Endothelial cell of umbilical vein (primary cell): ENCODE measurements at regions not wholly inside any gene's neighbourhood (a gene's known extent, or its start where the extent isn't known, plus 50 kb on each side); places are given as distances from the start of the nearest gene placed in this dataset.

Experiments
- BruUV-seq: library from RNA; stranded (reverse); fragments of 400-500 nt; replicated peaks from 2 replicates; lab custom pipeline; 2021; lab: Mats Ljungman, UMichigan
- CTCF ChIA-PET: fragments of 300-600, 350-600 bp; sonication (Branson Sonifier 250); formaldehyde crosslinking; loops from one replicate; lab custom pipeline; 2021; ENCODE audit warnings: antibody characterized with exemption, inconsistent platforms; lab: Charles Lee
- POLR2A ChIA-PET: fragments of 300-600, 350-600 bp; sonication (Branson Sonifier 250); formaldehyde crosslinking; loops from one replicate; lab custom pipeline; 2021; ENCODE audit warnings: antibody characterized with exemption, inconsistent platforms; lab: Charles Lee
- DNase-seq: peaks from one replicate; pipeline ENCODE4 v3.0.0-alpha.2; 2011; ENCODE audit warnings: low read depth, low spot score
- FAIRE-seq: peaks from 2 replicates; lab custom pipeline; 2011; peaks lifted over from hg19 to GRCh38; lab: Jason Lieb, UNC
- H2AFZ ChIP-seq: 2 replicates; pipeline ENCODE4 v1.6.0; 2012; ENCODE audit warnings: low read depth, low read length, control low read depth, inconsistent platforms
- H3K27ac ChIP-seq: 2 replicates; pipeline ENCODE4 v1.5.1; 2011; ENCODE audit warnings: low read depth, mild to moderate bottlenecking, control low read depth, low read length, moderate library complexity; ENCODE audit not compliant: insufficient read depth
- H3K27me3 ChIP-seq, 2 experiments: 2 replicates each; pipeline versions ENCODE4 v1.6.0 to v1.6.1; 2011; ENCODE audit warnings: low read length in 2 of 2, mixed read lengths in 1 of 2; ENCODE audit not compliant: control insufficient read depth in 2 of 2, insufficient read depth in 2 of 2
- H3K36me3 ChIP-seq, 2 experiments: 2 replicates in 1 of 2; 3 replicates in 1 of 2; pipeline ENCODE4 v1.5.1; 2011; ENCODE audit warnings: low read length in 2 of 2, mild to moderate bottlenecking in 1 of 2, moderate library complexity in 1 of 2; ENCODE audit not compliant: control insufficient read depth in 2 of 2, insufficient read depth in 2 of 2; ENCODE audit errors: extremely low read depth in 1 of 2
- H3K4me1 ChIP-seq: 3 replicates; pipeline ENCODE4 v1.5.1; 2011; ENCODE audit warnings: mild to moderate bottlenecking, low read length; ENCODE audit not compliant: control insufficient read depth, insufficient read depth; ENCODE audit errors: extremely low read depth
- H3K4me2 ChIP-seq: 2 replicates; pipeline ENCODE4 v1.6.1; 2011; ENCODE audit warnings: low read length, control low read depth, mixed read lengths; ENCODE audit not compliant: insufficient read depth
- H3K4me3 ChIP-seq, 3 experiments: fragments of 200-600 bp in 1 of 3; sonication (generic), shearing (Covaris generic) in 1 of 3; replicated peaks in 1 of 3; 2 replicates each; pipeline ENCODE4 v1.5.1; 2011 to 2016; ENCODE audit warnings: control low read depth in 3 of 3, low read length in 3 of 3, mild to moderate bottlenecking in 2 of 3, inconsistent platforms in 1 of 3, low read depth in 1 of 3, moderate library complexity in 1 of 3; ENCODE audit not compliant: insufficient read depth in 1 of 3
- H3K79me2 ChIP-seq: 2 replicates; pipeline ENCODE4 v1.6.0; 2012; ENCODE audit warnings: low read length, inconsistent platforms; ENCODE audit not compliant: control insufficient read depth, insufficient read depth
- H3K9ac ChIP-seq: replicated peaks from 2 replicates; pipeline ENCODE3; 2011; ENCODE audit warnings: low read length, control low read depth; ENCODE audit not compliant: insufficient read depth; ENCODE audit errors: extremely low read depth
- H3K9me1 ChIP-seq: replicated peaks from 3 replicates; pipeline ENCODE4 v1.6.0; 2011; ENCODE audit warnings: mild to moderate bottlenecking, low read length; ENCODE audit not compliant: control insufficient read depth, insufficient read depth; ENCODE audit errors: extremely low read depth
- H3K9me3 ChIP-seq: replicated peaks from 2 replicates; pipeline ENCODE4 v1.5.1; 2012; ENCODE audit warnings: low read length, inconsistent platforms; ENCODE audit not compliant: control insufficient read depth, insufficient read depth
- H4K20me1 ChIP-seq: replicated peaks from 2 replicates; pipeline ENCODE3; 2011; ENCODE audit warnings: mild to moderate bottlenecking, low read length; ENCODE audit not compliant: control insufficient read depth, insufficient read depth; ENCODE audit errors: extremely low read depth
- CTCF ChIP-seq, 2 donors: IDR thresholded peaks; 1 replicate in 1 of 2; 2 replicates in 1 of 2; pipeline ENCODE4 v1.5.1; 2011; ENCODE audit warnings: low read length in 2 of 2, mild to moderate bottlenecking in 2 of 2, moderate library complexity in 2 of 2, control low read depth in 1 of 2, inconsistent platforms in 1 of 2, low read depth in 1 of 2; ENCODE audit not compliant: insufficient read depth in 1 of 2; ENCODE audit errors: extremely low read depth in 1 of 2
- EZH2 ChIP-seq: IDR thresholded peaks from 2 replicates; pipeline ENCODE4 v1.6.1; 2012; ENCODE audit warnings: borderline replicate concordance, low read depth, mild to moderate bottlenecking, moderate library complexity, low read length, inconsistent platforms; ENCODE audit not compliant: severe bottlenecking
- FOS ChIP-seq: IDR thresholded peaks from 2 replicates; pipeline ENCODE4 v1.6.1; 2011; ENCODE audit warnings: mild to moderate bottlenecking, low read length, moderate library complexity, borderline replicate concordance; ENCODE audit not compliant: insufficient read depth
- GATA2 ChIP-seq: IDR thresholded peaks from 2 replicates; pipeline ENCODE4 v1.7.0; 2011; ENCODE audit warnings: low read depth, mild to moderate bottlenecking, moderate library complexity, mixed read lengths, low read length; ENCODE audit not compliant: insufficient read length, insufficient read depth
- MYC ChIP-seq: IDR thresholded peaks from one replicate; pipeline ENCODE4 v1.6.1; 2011; ENCODE audit warnings: mild to moderate bottlenecking, low read depth, low read length
- POLR2A ChIP-seq: IDR thresholded peaks from 2 replicates; pipeline ENCODE4 v1.6.1; 2012; ENCODE audit warnings: low read depth, mild to moderate bottlenecking, control low read depth, low read length
- POLR2AphosphoS5 ChIP-seq: IDR thresholded peaks from 2 replicates; pipeline ENCODE4 v1.6.1; 2012; ENCODE audit warnings: low read depth, mild to moderate bottlenecking, control low read depth, low read length, moderate library complexity; ENCODE audit not compliant: insufficient read depth
- dilution Hi-C: fragments of 300-500 bp; cut with MboI; formaldehyde crosslinking; loops from one replicate; pipeline ENCODE4 v1.15.0; 2019; ENCODE audit warnings: low sequenced_read_pairs; ENCODE audit not compliant: extremely low pct_ligation_motif_present
- intact Hi-C: fragments of 100-400 bp; cut with micrococcal nuclease; formaldehyde crosslinking; loops from one replicate; pipeline ENCODE4 v1.10.0; 2022
- TF ChIP-seq, protein P1 (sequence below): IDR thresholded peaks from 2 replicates; pipeline ENCODE4 v1.6.1; 2011; ENCODE audit not compliant: insufficient read depth, insufficient read length

DNA sequence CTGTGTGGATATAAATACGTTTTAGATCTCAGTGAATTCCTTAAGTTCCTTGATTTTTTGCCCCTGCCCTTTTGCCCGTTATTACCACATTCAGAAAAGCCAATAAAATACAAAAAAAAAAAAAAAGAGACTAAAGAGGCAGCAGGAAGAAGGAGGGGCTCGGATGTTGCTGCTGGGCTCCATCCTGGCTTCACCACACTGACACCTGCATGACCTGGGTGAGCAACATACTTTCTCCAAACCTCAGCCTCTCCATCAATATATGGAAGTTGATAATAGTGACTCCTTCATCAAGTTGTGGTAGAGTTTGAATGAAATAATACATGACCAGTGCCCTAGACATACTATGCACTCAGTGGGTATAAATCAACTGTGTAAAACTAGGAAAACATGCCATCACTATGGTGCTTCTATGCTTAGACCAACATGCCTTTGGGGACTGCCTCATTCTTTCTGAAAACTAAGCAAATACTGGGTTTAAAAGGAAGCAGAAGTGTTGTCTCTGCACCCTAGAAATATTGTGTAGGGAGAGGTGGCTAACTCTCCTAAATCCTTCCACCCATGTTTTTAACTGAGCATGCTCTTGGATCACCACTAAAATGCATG is 243.0 kb downstream of the PIK3R1 start:
- Histone ChIP-seq H3K4me2 (no peak overlapping the region), H4K20me1 (no peaks in the 10 kb centered on the region), H3K27ac (no peak overlapping the region), H3K4me3 (no peak overlapping the region), H3K36me3 (no peaks in the 10 kb centered on the region), H3K27me3 (peaks cover 2 to 4% of the 10 kb centered on the region in 2 experiments), H3K9me3 (no peaks in the 10 kb centered on the region), H3K9ac (no peak overlapping the region), H3K4me1 (peaks cover 4% of the 10 kb centered on the region), H3K79me2 (no peaks in the 10 kb centered on the region), H2AFZ (no peak overlapping the region), H3K9me1 (no peaks in the 10 kb centered on the region)
- intact Hi-C loops (no loop called here), dilution Hi-C loops (no loop called here)
- BruUV-seq: no TSS peak
- CTCF ChIA-PET: interaction anchor here (0.8 to 7.1 kb wide), 2 partner anchors 172 to 186 kb away, joined by 3 to 164 read pairs; no protein-coding TSS in a partner anchor
- POLR2A ChIA-PET: no interaction called here
- FAIRE-seq: no peak
- no peak for DNase-seq
- TF ChIP-seq FOS (no peak), MYC (no peak), GATA2 (no peak), EZH2 (no peak), POLR2A (no peak), CTCF (IDR thresholded peaks at IDR 0.05; ENCODE audit: extremely low read depth in 1 of 2, insufficient read depth in 1 of 2, low read depth in 1 of 2, low read length in 2 of 2) (no peak), POLR2AphosphoS5 (no peak)
- TF ChIP-seq, protein P1, sequence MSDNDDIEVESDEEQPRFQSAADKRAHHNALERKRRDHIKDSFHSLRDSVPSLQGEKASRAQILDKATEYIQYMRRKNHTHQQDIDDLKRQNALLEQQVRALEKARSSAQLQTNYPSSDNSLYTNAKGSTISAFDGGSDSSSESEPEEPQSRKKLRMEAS: no peak
